ENCODE measurements at regions not wholly inside any gene's neighbourhood (a gene's known extent, or its start where the extent isn't known, plus 50 kb on each side); places are given as distances from the start of the nearest gene placed in this dataset.

DNA sequence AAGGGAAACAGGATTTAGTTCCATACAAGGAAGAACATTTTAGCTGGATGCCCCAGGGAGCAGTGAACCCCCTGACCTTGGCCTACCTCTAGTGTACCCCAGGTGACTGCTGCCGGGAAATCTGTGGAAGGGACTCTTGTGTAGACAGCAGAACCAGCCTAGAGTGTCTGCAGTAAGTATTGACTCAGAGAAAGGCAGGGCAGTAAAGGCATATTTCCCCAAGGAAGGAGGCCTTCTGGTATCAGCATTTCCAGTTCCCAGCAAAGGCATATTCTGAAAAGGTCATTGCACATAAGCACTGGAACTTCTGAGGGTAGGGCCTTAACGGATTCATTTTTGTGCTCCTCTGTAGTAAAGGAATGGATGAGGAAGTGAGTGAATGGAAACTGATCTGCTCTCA, 246.2 kb downstream of the FAM43A start:
- no peak for TF ChIP-seq POLR2AphosphoS5 (IDR thresholded peaks at IDR 0.05; ENCODE audit: low read depth, low read length)
- no peak for TF ChIP-seq TAF1 (IDR thresholded peaks at IDR 0.05; ENCODE audit: borderline replicate concordance, insufficient read depth, low read length)
- no peak for TF ChIP-seq FOXP2 (optimal IDR thresholded peaks at IDR 0.05; ENCODE audit: borderline replicate concordance, extremely low read depth, extremely low read length, insufficient read depth)
- TF ChIP-seq, protein P1, sequence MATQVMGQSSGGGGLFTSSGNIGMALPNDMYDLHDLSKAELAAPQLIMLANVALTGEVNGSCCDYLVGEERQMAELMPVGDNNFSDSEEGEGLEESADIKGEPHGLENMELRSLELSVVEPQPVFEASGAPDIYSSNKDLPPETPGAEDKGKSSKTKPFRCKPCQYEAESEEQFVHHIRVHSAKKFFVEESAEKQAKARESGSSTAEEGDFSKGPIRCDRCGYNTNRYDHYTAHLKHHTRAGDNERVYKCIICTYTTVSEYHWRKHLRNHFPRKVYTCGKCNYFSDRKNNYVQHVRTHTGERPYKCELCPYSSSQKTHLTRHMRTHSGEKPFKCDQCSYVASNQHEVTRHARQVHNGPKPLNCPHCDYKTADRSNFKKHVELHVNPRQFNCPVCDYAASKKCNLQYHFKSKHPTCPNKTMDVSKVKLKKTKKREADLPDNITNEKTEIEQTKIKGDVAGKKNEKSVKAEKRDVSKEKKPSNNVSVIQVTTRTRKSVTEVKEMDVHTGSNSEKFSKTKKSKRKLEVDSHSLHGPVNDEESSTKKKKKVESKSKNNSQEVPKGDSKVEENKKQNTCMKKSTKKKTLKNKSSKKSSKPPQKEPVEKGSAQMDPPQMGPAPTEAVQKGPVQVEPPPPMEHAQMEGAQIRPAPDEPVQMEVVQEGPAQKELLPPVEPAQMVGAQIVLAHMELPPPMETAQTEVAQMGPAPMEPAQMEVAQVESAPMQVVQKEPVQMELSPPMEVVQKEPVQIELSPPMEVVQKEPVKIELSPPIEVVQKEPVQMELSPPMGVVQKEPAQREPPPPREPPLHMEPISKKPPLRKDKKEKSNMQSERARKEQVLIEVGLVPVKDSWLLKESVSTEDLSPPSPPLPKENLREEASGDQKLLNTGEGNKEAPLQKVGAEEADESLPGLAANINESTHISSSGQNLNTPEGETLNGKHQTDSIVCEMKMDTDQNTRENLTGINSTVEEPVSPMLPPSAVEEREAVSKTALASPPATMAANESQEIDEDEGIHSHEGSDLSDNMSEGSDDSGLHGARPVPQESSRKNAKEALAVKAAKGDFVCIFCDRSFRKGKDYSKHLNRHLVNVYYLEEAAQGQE (IDR thresholded peaks at IDR 0.05; ENCODE audit: insufficient read depth in 1 of 2, low read depth in 2 of 2, low read length in 2 of 2), result no peak

All from PFSK-1 (cell line).